ENCODE measurements at regions not wholly inside any gene's neighbourhood (a gene's known extent, or its start where the extent isn't known, plus 50 kb on each side); places are given as distances from the start of the nearest gene placed in this dataset.

- ATAC-seq, result no peak
- TF ChIP-seq ZFP3 (CRISPR knock-in tag; IDR thresholded peaks at IDR 0.05), result no peak
Measured at GRCh38 chr15:96838081-96838480, 507.6 kb downstream of the NR2F2 start.

GRCh38 chr15:96849271-96849900 lies 518.9 kb downstream of the NR2F2 start:
- no peak for TF ChIP-seq TCF4 (CRISPR knock-in tag; IDR thresholded peaks at IDR 0.05; ENCODE audit: borderline replicate concordance)
- no peak for TF ChIP-seq ESRRG (CRISPR knock-in tag; IDR thresholded peaks at IDR 0.05)
- no peak for TF ChIP-seq ZNF70 (CRISPR knock-in tag; IDR thresholded peaks at IDR 0.05)
- no peak for TF ChIP-seq RARB (CRISPR knock-in tag; IDR thresholded peaks at IDR 0.05)
- TF ChIP-seq BACH2 (CRISPR knock-in tag; IDR thresholded peaks at IDR 0.05; ENCODE audit: borderline replicate concordance), result no peak
- no peak for TF ChIP-seq TOX (CRISPR knock-in tag; IDR thresholded peaks at IDR 0.05; ENCODE audit: borderline replicate concordance)
- TF ChIP-seq, protein P1, sequence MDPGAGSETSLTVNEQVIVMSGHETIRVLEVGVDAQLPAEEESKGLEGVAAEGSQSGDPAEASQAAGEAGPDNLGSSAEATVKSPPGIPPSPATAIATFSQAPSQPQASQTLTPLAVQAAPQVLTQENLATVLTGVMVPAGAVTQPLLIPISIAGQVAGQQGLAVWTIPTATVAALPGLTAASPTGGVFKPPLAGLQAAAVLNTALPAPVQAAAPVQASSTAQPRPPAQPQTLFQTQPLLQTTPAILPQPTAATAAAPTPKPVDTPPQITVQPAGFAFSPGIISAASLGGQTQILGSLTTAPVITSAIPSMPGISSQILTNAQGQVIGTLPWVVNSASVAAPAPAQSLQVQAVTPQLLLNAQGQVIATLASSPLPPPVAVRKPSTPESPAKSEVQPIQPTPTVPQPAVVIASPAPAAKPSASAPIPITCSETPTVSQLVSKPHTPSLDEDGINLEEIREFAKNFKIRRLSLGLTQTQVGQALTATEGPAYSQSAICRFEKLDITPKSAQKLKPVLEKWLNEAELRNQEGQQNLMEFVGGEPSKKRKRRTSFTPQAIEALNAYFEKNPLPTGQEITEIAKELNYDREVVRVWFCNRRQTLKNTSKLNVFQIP (CRISPR knock-in tag; IDR thresholded peaks at IDR 0.05; ENCODE audit: borderline replicate concordance, low read depth), result no peak
- no peak for TF ChIP-seq GLIS3 (CRISPR knock-in tag; IDR thresholded peaks at IDR 0.05)
- TF ChIP-seq TSHZ2 (CRISPR knock-in tag; IDR thresholded peaks at IDR 0.05), result no peak
- no peak for TF ChIP-seq ZNF565 (CRISPR knock-in tag; conservative IDR thresholded peaks at IDR 0.05; ENCODE audit: low read depth)
- TF ChIP-seq, protein P2, sequence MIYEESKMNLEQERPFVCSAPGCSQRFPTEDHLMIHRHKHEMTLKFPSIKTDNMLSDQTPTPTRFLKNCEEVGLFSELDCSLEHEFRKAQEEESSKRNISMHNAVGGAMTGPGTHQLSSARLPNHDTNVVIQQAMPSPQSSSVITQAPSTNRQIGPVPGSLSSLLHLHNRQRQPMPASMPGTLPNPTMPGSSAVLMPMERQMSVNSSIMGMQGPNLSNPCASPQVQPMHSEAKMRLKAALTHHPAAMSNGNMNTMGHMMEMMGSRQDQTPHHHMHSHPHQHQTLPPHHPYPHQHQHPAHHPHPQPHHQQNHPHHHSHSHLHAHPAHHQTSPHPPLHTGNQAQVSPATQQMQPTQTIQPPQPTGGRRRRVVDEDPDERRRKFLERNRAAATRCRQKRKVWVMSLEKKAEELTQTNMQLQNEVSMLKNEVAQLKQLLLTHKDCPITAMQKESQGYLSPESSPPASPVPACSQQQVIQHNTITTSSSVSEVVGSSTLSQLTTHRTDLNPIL (CRISPR knock-in tag; IDR thresholded peaks at IDR 0.05; ENCODE audit: low read depth), result no peak
- TF ChIP-seq, protein P3, sequence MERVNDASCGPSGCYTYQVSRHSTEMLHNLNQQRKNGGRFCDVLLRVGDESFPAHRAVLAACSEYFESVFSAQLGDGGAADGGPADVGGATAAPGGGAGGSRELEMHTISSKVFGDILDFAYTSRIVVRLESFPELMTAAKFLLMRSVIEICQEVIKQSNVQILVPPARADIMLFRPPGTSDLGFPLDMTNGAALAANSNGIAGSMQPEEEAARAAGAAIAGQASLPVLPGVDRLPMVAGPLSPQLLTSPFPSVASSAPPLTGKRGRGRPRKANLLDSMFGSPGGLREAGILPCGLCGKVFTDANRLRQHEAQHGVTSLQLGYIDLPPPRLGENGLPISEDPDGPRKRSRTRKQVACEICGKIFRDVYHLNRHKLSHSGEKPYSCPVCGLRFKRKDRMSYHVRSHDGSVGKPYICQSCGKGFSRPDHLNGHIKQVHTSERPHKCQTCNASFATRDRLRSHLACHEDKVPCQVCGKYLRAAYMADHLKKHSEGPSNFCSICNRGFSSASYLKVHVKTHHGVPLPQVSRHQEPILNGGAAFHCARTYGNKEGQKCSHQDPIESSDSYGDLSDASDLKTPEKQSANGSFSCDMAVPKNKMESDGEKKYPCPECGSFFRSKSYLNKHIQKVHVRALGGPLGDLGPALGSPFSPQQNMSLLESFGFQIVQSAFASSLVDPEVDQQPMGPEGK (CRISPR knock-in tag; IDR thresholded peaks at IDR 0.05; ENCODE audit: borderline replicate concordance), result no peak
- TF ChIP-seq, protein P4, sequence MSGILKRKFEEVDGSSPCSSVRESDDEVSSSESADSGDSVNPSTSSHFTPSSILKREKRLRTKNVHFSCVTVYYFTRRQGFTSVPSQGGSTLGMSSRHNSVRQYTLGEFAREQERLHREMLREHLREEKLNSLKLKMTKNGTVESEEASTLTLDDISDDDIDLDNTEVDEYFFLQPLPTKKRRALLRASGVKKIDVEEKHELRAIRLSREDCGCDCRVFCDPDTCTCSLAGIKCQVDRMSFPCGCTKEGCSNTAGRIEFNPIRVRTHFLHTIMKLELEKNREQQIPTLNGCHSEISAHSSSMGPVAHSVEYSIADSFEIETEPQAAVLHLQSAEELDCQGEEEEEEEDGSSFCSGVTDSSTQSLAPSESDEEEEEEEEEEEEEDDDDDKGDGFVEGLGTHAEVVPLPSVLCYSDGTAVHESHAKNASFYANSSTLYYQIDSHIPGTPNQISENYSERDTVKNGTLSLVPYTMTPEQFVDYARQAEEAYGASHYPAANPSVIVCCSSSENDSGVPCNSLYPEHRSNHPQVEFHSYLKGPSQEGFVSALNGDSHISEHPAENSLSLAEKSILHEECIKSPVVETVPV (CRISPR knock-in tag; IDR thresholded peaks at IDR 0.05), result no peak
- TF ChIP-seq ZNF8 (CRISPR knock-in tag; IDR thresholded peaks at IDR 0.05), result no peak
- no peak for TF ChIP-seq ISL1 (CRISPR knock-in tag; IDR thresholded peaks at IDR 0.05)
- ATAC-seq, result no peak

- ATAC-seq, result no peak
- no peak for TF ChIP-seq ZNF8 (CRISPR knock-in tag; IDR thresholded peaks at IDR 0.05)
- no peak for TF ChIP-seq ISL1 (CRISPR knock-in tag; IDR thresholded peaks at IDR 0.05)
- no peak for TF ChIP-seq PPARA (CRISPR knock-in tag; IDR thresholded peaks at IDR 0.05; ENCODE audit: borderline replicate concordance)
- TF ChIP-seq ZFP3 (CRISPR knock-in tag; IDR thresholded peaks at IDR 0.05), result no peak
- TF ChIP-seq, protein P2 (CRISPR knock-in tag; IDR thresholded peaks at IDR 0.05; ENCODE audit: low read depth), result no peak
- no peak for TF ChIP-seq ZC3H10 (CRISPR knock-in tag; IDR thresholded peaks at IDR 0.05)
- TF ChIP-seq BACH2 (CRISPR knock-in tag; IDR thresholded peaks at IDR 0.05; ENCODE audit: borderline replicate concordance), result no peak
- TF ChIP-seq, protein P1 (CRISPR knock-in tag; IDR thresholded peaks at IDR 0.05; ENCODE audit: borderline replicate concordance, low read depth), result no peak
- no peak for TF ChIP-seq ZNF565 (CRISPR knock-in tag; conservative IDR thresholded peaks at IDR 0.05; ENCODE audit: low read depth)
- TF ChIP-seq RARB (CRISPR knock-in tag; IDR thresholded peaks at IDR 0.05), result no peak
- TF ChIP-seq, protein P4 (CRISPR knock-in tag; IDR thresholded peaks at IDR 0.05), result no peak
- TF ChIP-seq, protein P3 (CRISPR knock-in tag; IDR thresholded peaks at IDR 0.05; ENCODE audit: borderline replicate concordance), result no peak
- no peak for TF ChIP-seq TCF4 (CRISPR knock-in tag; IDR thresholded peaks at IDR 0.05; ENCODE audit: borderline replicate concordance)
- TF ChIP-seq ESRRG (CRISPR knock-in tag; IDR thresholded peaks at IDR 0.05), result no peak
Measured at GRCh38 chr15:96851613-96852012, 521.1 kb downstream of the NR2F2 start.

Data from SK-N-SH treated with all-trans-retinoic acid at 6 μM for 48 hours (cell line).